Fibroblast of lung (primary cell): ENCODE measurements at regions not wholly inside any gene's neighbourhood (a gene's known extent, or its start where the extent isn't known, plus 50 kb on each side); places are given as distances from the start of the nearest gene placed in this dataset.

Experiments
- DNase-seq, 2 donors: peaks; one replicate each; pipeline versions ENCODE4 v3.0.0 to v3.0.0-alpha.2; 2010; ENCODE audit warnings: low read depth in 2 of 2
- H2AFZ ChIP-seq: 2 replicates; pipeline ENCODE4 v1.5.1; 2012; ENCODE audit warnings: low read length, control low read depth, inconsistent platforms
- H3K27ac ChIP-seq: 2 replicates; pipeline ENCODE4 v1.5.1; 2011; ENCODE audit warnings: low read length, control low read depth; ENCODE audit not compliant: insufficient read depth
- H3K27me3 ChIP-seq: 2 replicates; pipeline ENCODE4 v1.5.1; 2011; ENCODE audit warnings: mild to moderate bottlenecking, low read length; ENCODE audit not compliant: control insufficient read depth, insufficient read depth
- H3K36me3 ChIP-seq: 2 replicates; pipeline ENCODE4 v1.5.1; 2011; ENCODE audit warnings: low read length; ENCODE audit not compliant: control insufficient read depth, insufficient read depth
- H3K4me1 ChIP-seq: 2 replicates; pipeline ENCODE4 v1.5.1; 2011; ENCODE audit warnings: low read length; ENCODE audit not compliant: control insufficient read depth, insufficient read depth; ENCODE audit errors: extremely low read depth
- H3K4me2 ChIP-seq: 2 replicates; pipeline ENCODE4 v1.5.1; 2011; ENCODE audit warnings: low read length, control low read depth; ENCODE audit not compliant: insufficient read depth; ENCODE audit errors: extremely low read depth
- H3K4me3 ChIP-seq, 4 experiments: fragments of 200-600 bp in 1 of 4; sonication (generic) in 1 of 4; replicated peaks in 1 of 4; 2 replicates each; pipeline ENCODE4 v1.5.1; 2011 to 2016; ENCODE audit warnings: low read length in 4 of 4, low read depth in 3 of 4, mild to moderate bottlenecking in 3 of 4, control low read depth in 2 of 4, inconsistent platforms in 1 of 4, mixed read lengths in 1 of 4; ENCODE audit not compliant: insufficient read depth in 1 of 4; ENCODE audit errors: control extremely low read depth in 1 of 4
- H3K79me2 ChIP-seq: 2 replicates; pipeline ENCODE4 v1.5.1; 2012; ENCODE audit warnings: mild to moderate bottlenecking, low read length, inconsistent platforms; ENCODE audit not compliant: control insufficient read depth, insufficient read depth
- H3K9ac ChIP-seq: 2 replicates; pipeline ENCODE4 v1.5.1; 2011; ENCODE audit warnings: mild to moderate bottlenecking, low read length, control low read depth; ENCODE audit not compliant: insufficient read depth
- H3K9me3 ChIP-seq: 2 replicates; pipeline ENCODE4 v1.5.1; 2012; ENCODE audit warnings: low read depth, low read length; ENCODE audit not compliant: control insufficient read depth, insufficient read depth
- H4K20me1 ChIP-seq: 2 replicates; pipeline ENCODE4 v1.5.1; 2011; ENCODE audit warnings: low read length; ENCODE audit not compliant: control insufficient read depth, insufficient read depth; ENCODE audit errors: extremely low read depth
- CTCF ChIP-seq, 2 donors: IDR thresholded peaks in 1 of 2; conservative IDR thresholded peaks in 1 of 2; 1 replicate in 1 of 2; 2 replicates in 1 of 2; pipeline ENCODE4 v1.5.1; 2011 to 2012; ENCODE audit warnings: low read length in 2 of 2, control low read depth in 1 of 2, inconsistent platforms in 1 of 2, low read depth in 1 of 2, mild to moderate bottlenecking in 1 of 2
- EZH2 ChIP-seq: IDR thresholded peaks from 2 replicates; pipeline ENCODE4 v1.5.1; 2012; ENCODE audit warnings: low read length, control low read depth, mild to moderate bottlenecking; ENCODE audit errors: missing control alignments

GRCh38 chr13:58531614-58532013 is 900.1 kb downstream of the PCDH17 start:
- no peak overlapping the region for H3K4me3 ChIP-seq
- no peaks in the 10 kb centered on the region for H3K9me3 ChIP-seq
- no peaks in the 10 kb centered on the region for H4K20me1 ChIP-seq
- H2AFZ ChIP-seq, result no peak overlapping the region
- DNase-seq, result no peak
- no peak overlapping the region for H3K4me2 ChIP-seq
- H3K79me2 ChIP-seq, result no peaks in the 10 kb centered on the region
- no peaks in the 10 kb centered on the region for H3K27me3 ChIP-seq
- no peaks in the 10 kb centered on the region for H3K36me3 ChIP-seq
- no peak overlapping the region for H3K9ac ChIP-seq
- no peak for TF ChIP-seq EZH2
- no peak for TF ChIP-seq CTCF (conservative IDR thresholded peaks at IDR 0.05 in 1 of 2, IDR thresholded peaks at IDR 0.05 in 1 of 2; ENCODE audit: low read depth in 1 of 2, low read length in 2 of 2)
- no peak overlapping the region for H3K27ac ChIP-seq
- H3K4me1 ChIP-seq, result no peaks in the 10 kb centered on the region

- no peaks in the 10 kb centered on the region for H3K79me2 ChIP-seq
- H2AFZ ChIP-seq, result no peak overlapping the region
- H3K4me1 ChIP-seq, result no peaks in the 10 kb centered on the region
- no peaks in the 10 kb centered on the region for H3K9me3 ChIP-seq
- H3K4me2 ChIP-seq, result no peak overlapping the region
- H3K36me3 ChIP-seq, result no peaks in the 10 kb centered on the region
- H3K4me3 ChIP-seq, result no peak overlapping the region
- H3K27ac ChIP-seq, result no peak overlapping the region
- H3K9ac ChIP-seq, result no peak overlapping the region
- no peaks in the 10 kb centered on the region for H4K20me1 ChIP-seq
- no peaks in the 10 kb centered on the region for H3K27me3 ChIP-seq
- DNase-seq, result no peak
- TF ChIP-seq EZH2, result no peak
- TF ChIP-seq CTCF (conservative IDR thresholded peaks at IDR 0.05 in 1 of 2, IDR thresholded peaks at IDR 0.05 in 1 of 2; ENCODE audit: low read depth in 1 of 2, low read length in 2 of 2), result no peak
Observed at GRCh38 chr13:58542530-58542929, 911.0 kb downstream of the PCDH17 start.

- H3K4me2 ChIP-seq, result no peak overlapping the region
- no peaks in the 10 kb centered on the region for H3K9me3 ChIP-seq
- H3K79me2 ChIP-seq, result no peaks in the 10 kb centered on the region
- H3K36me3 ChIP-seq, result no peaks in the 10 kb centered on the region
- no peak overlapping the region for H3K27ac ChIP-seq
- H2AFZ ChIP-seq, result no peak overlapping the region
- H3K27me3 ChIP-seq, result no peaks in the 10 kb centered on the region
- H3K4me3 ChIP-seq, result no peak overlapping the region
- no peaks in the 10 kb centered on the region for H3K4me1 ChIP-seq
- H4K20me1 ChIP-seq, result no peaks in the 10 kb centered on the region
- no peak for DNase-seq
- no peak for TF ChIP-seq EZH2
- TF ChIP-seq CTCF (conservative IDR thresholded peaks at IDR 0.05 in 1 of 2, IDR thresholded peaks at IDR 0.05 in 1 of 2; ENCODE audit: low read depth in 1 of 2, low read length in 2 of 2), result no peak
- no peak overlapping the region for H3K9ac ChIP-seq
Observed at GRCh38 chr13:58547419-58547818, 915.9 kb downstream of the PCDH17 start.
